Adrenal gland (tissue), 5 donors: ENCODE measurements at regions not wholly inside any gene's neighbourhood (a gene's known extent, or its start where the extent isn't known, plus 50 kb on each side); places are given as distances from the start of the nearest gene placed in this dataset.

Source experiments
- POLR2A ChIP-seq, 2 donors: fragments of 450-650 bp; IDR thresholded peaks; one replicate each; pipeline ENCODE4 v1.6.1; 2017; ENCODE audit warnings: antibody characterized with exemption in 2 of 2, mild to moderate bottlenecking in 2 of 2, moderate library complexity in 1 of 2
- TF ChIP-seq, protein P1 (sequence below), 6 experiments: fragments of 450-650 bp in 4 of 6; fragments of 200-600 bp in 2 of 6; sonication (generic) in 1 of 6; IDR thresholded peaks; 1 replicate in 5 of 6; 2 replicates in 1 of 6; pipeline versions ENCODE4 v1.5.1 to v1.8.0; 2016 to 2021; ENCODE audit warnings: antibody characterized with exemption in 6 of 6, mild to moderate bottlenecking in 2 of 6, moderate library complexity in 1 of 6
- donor health status: DM: no; HTN: no; CAD: no.

DNA sequence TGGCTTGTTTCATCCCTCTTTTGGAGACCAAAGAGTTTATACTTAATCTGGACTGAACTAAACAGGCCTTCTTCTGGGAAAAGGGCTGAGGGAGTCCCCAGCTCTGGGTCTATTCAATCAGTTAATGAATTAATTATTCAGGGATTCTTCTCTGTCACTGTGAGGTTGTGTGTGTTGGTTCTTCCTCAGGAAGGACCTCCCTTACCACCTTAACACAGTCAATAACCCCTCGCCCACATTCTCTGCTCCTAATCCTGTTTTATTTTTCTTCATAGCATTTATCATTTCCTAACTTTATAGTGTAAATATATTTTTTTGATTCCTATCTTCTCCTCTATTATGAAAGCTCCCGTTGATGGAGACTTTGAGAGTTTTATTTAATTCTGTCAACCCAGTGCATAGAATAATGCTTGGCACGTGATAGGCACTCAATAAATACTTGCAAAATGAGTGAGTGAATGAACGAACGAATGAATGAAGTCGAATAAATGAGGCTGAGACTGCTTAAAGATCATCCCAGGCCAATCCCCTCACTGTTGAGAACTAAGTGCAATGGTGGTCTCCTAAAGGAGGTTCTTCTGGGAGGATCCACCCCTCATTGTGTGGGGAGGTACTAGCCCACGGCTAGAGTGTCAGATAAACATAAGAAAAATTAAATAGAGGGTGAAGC, 179.6 kb upstream of the JARID2 start:
- TF ChIP-seq, protein P1, sequence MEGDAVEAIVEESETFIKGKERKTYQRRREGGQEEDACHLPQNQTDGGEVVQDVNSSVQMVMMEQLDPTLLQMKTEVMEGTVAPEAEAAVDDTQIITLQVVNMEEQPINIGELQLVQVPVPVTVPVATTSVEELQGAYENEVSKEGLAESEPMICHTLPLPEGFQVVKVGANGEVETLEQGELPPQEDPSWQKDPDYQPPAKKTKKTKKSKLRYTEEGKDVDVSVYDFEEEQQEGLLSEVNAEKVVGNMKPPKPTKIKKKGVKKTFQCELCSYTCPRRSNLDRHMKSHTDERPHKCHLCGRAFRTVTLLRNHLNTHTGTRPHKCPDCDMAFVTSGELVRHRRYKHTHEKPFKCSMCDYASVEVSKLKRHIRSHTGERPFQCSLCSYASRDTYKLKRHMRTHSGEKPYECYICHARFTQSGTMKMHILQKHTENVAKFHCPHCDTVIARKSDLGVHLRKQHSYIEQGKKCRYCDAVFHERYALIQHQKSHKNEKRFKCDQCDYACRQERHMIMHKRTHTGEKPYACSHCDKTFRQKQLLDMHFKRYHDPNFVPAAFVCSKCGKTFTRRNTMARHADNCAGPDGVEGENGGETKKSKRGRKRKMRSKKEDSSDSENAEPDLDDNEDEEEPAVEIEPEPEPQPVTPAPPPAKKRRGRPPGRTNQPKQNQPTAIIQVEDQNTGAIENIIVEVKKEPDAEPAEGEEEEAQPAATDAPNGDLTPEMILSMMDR (IDR thresholded peaks at IDR 0.05): no peak
- TF ChIP-seq POLR2A (IDR thresholded peaks at IDR 0.05): no peak
